SK-N-SH (cell line): ENCODE measurements at regions not wholly inside any gene's neighbourhood (a gene's known extent, or its start where the extent isn't known, plus 50 kb on each side); places are given as distances from the start of the nearest gene placed in this dataset.

Experiments used
- CTCF ChIP-seq: fragments of 200-600 bp; sonication (generic); IDR thresholded peaks from 2 replicates; pipeline ENCODE4 v1.6.1; 2017; ENCODE audit warnings: antibody characterized with exemption, mild to moderate bottlenecking, moderate library complexity
- FOXM1 ChIP-seq: IDR thresholded peaks from 2 replicates; pipeline ENCODE4 v1.4.0; 2012; ENCODE audit warnings: low read depth, mild to moderate bottlenecking
- JUND ChIP-seq: IDR thresholded peaks from 2 replicates; pipeline ENCODE4 v1.4.0; 2012
- SMC3 ChIP-seq: IDR thresholded peaks from 2 replicates; pipeline ENCODE4 v1.6.1; 2012; ENCODE audit warnings: low read depth, low read length, improper control_type of control experiment
- TAF1 ChIP-seq: IDR thresholded peaks from 2 replicates; pipeline ENCODE4 v1.6.1; 2012; ENCODE audit warnings: low read depth, mild to moderate bottlenecking, low read length, moderate library complexity, borderline replicate concordance
- YY1 ChIP-seq: IDR thresholded peaks from 2 replicates; pipeline ENCODE4 v1.4.0; 2012; ENCODE audit warnings: low read depth, mild to moderate bottlenecking
- ZBTB33 ChIP-seq: IDR thresholded peaks from 2 replicates; pipeline ENCODE4 v1.4.0; 2012; ENCODE audit warnings: low read depth, borderline replicate concordance

DNA sequence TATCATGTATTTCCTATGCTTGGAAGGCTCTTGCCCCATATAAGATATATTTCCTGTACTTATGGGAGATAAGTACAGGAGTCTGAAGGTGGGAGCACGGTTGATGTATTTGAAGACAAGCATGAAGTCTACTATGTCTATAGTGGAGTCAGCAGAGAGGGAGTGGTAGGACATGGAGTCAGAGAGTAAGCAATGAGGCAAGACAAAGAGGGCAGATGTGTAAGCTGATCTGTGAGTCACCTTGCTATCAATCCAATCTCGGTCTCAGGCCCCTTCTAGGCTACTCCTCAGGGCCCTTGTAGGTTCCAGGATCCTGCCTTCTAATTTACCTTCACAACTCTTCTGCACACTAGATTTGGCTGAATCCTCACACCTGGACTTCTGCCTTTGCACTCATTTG, 105.5 kb downstream of the MACIR start:
- TF ChIP-seq CTCF (no peak), FOXM1 (no peak), TAF1 (no peak), YY1 (no peak), JUND (no peak), ZBTB33 (no peak), SMC3 (no peak)
